NCI-H226 (cell line): ENCODE measurements at regions not wholly inside any gene's neighbourhood (a gene's known extent, or its start where the extent isn't known, plus 50 kb on each side); places are given as distances from the start of the nearest gene placed in this dataset.

Source experiments
- DNase-seq: peaks from one replicate; pipeline ENCODE4 v3.0.0-alpha.2; 2015

DNA sequence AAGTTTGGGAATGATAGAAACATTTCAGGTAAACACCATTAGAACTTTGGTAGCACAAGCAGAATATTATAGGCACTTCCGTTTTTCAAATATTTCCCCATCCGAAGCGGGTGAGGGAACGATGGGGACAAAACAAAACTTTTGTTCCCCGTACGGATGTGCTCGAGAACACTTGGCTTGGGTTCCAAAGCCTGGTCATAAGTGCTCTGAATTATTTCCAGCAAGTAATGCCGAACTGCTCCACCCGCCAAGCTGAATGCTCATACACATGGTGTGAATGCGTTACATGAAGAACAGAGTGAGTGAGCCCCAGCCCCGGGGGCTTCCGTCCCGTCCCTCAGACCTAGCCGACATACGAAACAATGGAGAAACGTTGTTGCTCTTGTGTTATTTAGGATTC lies 438.2 kb upstream of the ARRDC4 start:
- DNase-seq, result no peak

- DNase-seq, result no peak
Observed at GRCh38 chr15:97525809-97526208, 434.7 kb upstream of the ARRDC4 start.

- DNase-seq, result no peak
Observed at GRCh38 chr15:97528238-97528637, 432.3 kb upstream of the ARRDC4 start.

DNA sequence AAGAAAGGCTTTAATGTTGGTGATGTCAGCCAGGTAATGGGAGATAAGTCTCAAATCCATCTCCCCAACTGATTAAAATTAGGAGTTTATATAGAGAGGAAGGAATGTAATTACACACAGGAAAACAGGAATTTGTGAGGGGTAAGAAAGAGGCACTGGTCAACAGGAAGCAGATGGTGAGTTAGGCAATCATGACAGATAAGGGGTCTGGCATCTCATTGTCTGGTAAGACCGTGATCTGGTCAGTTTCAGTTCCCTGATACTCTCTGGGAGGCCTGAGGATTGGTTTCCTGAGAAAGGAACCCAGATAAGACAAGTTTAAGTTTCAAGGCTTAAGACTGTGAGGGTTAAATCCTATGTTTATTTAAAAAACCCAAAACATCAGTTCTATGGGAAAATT lies 414.7 kb upstream of the ARRDC4 start:
- DNase-seq, result no peak

DNA sequence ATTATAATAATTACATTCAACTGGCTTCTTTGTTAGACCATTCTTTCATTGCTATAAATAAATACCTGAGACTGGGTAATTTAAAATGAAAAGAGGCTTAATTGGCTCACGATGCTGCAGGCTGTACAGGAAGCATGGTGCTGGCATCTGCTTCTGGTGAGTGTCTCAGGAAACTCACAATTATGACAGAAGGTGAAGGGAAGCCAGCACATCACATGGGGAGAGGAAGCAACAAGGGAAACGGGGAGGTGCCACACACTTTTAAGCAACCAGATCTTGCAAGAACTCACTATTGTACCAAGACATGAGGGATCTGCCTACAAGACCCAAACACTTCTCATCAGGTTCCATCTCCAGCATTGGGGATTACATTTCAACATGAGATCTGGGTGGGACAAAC lies 413.1 kb upstream of the ARRDC4 start:
- no peak for DNase-seq

DNA sequence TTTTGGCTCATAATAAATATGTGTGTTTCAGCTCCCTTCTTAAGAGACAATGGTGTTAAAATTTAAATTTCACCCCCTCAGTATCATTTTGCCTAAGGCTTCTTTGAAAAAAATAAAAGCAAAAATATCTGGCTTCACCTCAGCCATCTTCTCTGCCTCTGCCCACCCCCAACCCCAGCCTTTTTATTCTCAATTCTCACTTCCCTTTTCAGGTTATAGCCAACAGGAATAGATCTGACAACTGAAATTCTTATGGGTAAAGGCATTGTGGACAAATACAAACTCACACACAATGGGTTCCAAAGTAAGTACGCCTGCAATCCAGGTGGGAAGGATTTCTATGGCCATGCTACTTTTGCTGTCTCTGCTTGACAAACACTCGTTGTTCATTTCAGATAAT lies 399.0 kb upstream of the ARRDC4 start:
- DNase-seq, result no peak

DNA sequence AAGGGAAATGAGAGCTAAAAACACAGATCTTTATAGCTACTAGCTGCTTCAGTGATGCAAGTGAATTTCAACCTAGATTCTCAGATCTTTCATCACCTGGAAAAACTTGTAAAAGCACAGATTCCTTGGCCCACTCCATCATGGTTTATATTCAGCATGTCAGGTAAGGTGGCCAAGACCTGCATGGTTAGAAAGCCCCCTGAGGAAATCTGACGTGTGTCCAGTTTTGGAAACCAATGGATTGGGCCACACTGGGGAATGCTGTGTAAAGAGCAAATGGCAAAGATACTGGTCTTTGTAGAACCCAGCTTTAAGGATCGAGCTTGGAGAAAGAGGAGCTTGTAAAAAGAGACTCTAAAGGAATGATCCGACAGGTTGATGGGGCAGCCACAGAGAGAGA lies 397.0 kb upstream of the ARRDC4 start:
- DNase-seq, result no peak

- DNase-seq, result no peak
Observed at GRCh38 chr15:97566961-97567360, 393.5 kb upstream of the ARRDC4 start.

DNA sequence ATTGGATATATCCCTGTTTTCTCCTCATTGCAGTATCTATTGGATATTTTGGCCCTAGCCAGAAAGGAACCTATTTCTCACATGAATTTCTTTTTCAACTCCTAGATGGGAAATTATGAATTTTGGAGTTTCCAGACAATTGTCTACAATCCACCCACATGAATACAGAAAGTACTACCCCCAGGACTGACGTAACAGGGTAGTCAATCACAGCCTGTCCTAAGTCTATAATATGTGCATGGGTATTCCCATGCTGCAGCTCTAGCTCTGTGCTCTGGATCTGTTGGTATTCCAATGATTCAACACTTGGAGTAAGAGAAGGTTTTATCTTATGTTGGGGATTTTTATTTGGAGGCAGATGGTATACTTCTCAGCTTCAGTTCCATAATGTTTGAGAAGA lies 393.1 kb upstream of the ARRDC4 start:
- no peak for DNase-seq

DNA sequence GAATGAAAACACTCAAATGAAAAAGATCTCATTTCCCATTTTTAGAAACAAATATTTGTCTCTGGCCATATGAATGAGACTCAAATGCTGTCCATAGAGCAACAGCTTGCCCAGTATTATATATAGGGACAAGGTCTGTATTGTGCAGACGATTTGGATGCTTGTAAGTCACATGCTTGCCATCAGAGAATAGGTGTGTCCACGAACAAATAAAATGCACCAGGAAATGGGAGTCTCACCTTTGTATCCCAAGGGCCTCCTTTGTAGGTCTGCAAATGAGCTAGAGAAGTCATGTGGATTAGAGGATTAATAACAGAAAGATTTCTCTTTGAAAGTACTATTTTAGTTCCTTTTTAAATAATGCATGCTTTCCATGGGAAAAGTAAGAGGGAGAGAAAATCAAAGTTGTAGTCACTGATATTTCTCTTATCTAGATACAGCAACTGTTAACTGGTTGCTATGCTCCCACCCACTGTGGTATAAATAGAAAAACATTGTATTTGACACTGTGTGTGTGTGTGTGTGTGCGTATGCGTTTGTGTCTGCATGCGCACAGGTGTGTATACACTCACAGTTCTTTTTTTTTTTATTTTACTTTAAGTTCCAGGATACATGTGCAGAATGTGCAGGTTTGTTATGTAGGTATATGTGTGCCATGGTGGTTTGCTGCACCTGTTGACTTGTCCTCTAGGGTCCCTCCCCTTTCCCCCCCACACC lies 383.4 kb upstream of the ARRDC4 start:
- DNase-seq, result no peak

GRCh38 chr15:97585408-97585807 lies 375.1 kb upstream of the ARRDC4 start:
- DNase-seq, result no peak

GRCh38 chr15:97592778-97593177 lies 367.7 kb upstream of the ARRDC4 start:
- DNase-seq, result no peak

DNA sequence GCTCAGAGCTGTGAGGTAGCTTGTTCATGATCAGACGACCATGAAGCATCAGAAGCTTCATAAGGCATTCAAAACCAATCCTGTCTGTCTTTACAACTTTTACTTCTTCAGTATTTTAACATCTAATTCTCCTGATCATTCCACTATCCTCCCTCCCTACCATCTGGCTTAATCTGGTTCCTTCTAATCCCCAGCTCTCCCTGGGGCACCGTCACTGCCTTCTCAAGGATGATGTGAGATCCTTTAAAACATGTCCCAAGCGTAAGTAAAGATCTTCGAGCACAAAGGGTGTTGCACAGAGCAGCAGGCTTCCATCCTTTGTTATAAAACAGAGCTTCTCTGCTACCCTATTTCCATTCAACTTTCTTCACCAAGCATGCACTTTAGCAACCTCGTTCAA lies 362.7 kb upstream of the ARRDC4 start:
- no peak for DNase-seq

DNA sequence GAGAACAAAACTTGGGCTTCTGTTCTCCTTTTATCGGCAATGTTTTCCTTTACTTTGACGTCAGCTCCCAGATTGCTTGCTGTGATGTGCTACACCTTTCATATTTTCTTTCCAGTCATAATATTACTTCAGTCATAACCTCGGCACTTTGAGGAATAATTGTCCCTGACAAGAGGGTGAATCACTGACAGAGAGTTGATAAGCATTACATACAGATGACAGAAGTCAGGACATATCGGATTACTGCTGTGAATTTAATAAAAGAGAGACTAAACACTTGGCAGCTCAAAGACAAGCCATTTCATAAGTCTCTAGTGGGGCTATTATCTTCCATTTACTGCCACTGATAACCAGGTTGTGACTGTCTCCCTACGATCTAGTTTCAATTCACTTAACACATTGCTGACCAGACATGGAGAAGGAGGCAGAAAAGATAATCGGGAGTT lies 362.1 kb upstream of the ARRDC4 start:
- no peak for DNase-seq

GRCh38 chr15:97600190-97600589 lies 360.3 kb upstream of the ARRDC4 start:
- no peak for DNase-seq

DNA sequence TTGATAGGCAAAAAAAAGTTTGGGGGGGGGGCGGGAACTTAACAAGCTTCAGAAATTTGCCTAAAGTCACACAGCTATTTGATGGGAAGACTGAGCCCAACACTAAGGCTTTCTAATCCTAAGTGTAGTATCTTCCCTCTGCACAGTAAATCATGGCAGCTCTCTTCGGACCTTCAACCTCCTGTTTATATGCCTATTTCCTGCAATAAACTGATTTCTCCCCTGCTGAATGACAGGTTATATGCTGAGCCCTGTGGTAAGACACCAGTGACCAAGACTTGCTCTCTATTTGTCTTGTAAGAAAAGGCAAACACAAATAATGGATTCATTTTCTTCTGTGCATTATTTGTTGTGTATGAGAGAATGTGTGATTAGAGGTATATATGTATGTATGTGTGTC lies 355.8 kb upstream of the ARRDC4 start:
- DNase-seq, result no peak

DNA sequence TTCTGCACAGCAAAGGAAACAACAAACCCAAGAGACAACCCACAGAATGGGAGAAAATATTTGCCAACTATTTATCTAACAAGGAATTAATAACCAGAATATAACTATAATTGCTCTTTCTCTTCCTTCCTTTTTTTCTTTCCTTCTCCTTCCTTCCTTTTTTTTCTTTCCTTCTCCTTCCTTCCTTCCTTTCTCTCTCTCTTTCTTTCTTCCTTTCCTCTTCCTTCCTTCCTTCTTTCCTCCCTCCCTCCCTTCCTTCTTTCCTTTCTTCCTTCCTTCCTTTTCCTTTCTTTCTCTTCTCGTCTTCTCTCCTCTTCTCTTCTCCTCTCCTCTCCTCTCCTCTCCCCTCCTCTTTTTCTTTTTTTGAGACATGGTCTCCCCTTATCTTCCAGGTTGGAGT lies 345.4 kb upstream of the ARRDC4 start:
- no peak for DNase-seq

DNA sequence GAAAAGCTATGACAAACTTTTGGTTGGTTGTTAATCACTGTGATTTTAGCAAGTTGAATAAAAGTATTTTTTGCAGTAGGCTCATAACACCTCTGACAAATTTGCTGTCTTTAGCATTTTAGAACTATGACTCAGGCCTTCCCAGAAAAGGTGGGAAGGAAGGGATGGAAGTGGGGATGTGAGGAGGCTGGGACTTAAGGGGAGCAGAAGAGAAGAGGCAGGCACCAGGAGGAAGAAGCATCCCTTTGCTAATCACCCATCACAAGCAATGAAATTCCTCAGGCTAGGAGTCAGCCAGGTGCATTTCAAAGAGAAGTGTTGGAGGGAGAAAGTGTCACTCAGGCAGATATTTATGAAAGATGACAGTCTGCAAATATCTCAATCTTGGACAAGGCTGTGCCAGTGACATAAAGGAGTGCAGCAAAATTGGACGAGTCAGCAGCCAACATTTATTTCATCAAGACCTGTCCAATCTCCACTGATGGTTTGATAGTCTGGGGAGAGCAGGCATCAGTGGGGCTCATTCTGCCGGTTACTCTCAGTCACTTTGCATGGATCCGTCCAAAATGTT lies 337.3 kb upstream of the ARRDC4 start:
- DNase-seq, result no peak

DNA sequence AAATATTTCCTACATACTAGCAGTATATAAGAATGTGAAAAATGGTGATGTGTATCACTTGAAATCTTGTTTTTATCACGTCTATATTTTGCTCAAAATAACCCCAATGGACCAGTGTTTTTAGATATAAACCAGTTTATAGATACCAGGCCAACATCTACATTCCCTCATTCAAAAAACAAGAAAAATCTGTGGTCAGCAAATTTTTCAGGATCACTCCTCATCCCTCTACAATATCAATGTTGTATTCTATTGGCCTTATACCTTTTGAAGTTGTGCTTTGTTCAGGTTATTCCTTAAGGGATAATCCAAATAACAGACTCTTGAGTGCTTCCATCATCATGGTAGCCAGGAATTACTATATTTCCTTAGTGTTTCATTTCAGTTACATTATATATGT lies 332.9 kb upstream of the ARRDC4 start:
- DNase-seq, result no peak

GRCh38 chr15:97645758-97646157 lies 314.7 kb upstream of the ARRDC4 start:
- DNase-seq, result no peak

DNA sequence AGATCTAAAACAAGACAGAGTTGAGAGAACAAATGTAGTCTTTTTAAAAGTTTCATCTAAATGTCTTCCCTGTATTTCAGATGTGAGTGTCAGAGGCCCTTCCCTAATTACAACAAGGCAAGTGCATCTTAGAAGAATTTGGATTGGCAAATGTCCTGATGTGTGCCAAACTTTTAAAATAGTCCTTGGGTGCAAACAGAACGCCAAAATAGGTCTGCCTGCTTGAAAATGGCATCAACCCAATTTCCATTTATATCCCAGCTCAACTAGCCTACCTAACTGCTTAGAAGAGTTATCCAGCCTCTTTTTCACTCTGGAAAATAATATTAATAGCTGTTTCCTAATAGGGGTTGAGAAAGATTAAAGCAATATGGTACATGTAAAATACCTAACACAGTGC lies 311.8 kb upstream of the ARRDC4 start:
- no peak for DNase-seq

DNA sequence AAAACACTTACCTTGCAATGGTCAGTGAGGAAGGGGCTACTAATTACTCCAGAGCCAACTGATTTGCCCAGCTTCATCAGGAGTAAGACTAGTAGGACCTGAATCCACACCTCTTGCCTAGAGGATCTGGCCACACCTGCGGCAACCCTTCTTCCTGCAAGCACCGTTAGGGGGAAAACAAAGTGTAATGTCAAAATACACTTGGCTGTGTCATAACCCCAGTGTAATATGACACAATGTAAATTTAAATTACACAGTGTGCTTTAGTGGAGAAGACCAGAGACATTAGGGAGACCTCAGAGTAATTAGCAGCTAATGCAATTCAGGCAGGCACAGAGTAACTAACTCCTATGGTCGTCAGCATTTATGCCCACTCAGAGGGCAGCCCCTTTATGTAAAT lies 308.5 kb upstream of the ARRDC4 start:
- DNase-seq, result no peak

DNA sequence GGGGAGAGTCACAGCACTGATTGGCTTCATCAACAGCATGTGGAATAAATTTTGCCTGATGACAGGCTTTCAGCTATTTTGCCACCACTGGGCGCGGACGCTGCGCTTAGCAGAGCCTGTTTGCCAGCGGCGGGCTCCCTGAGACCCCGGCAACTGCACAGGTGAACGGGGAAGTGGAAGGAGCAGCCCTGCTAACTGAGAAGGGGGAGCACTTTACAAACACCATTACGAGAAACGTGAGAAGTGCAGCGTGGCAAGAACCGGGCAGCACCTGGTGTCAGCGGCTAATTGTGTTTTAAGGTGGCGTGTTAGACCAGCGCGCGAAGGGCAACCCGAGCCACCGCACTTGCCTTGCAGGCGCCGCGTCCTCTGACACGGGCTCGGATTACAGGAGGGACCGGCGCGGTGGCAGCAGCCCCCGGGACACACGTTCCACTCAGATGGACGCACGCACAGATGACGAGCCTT lies 307.8 kb upstream of the ARRDC4 start:
- no peak for DNase-seq

- no peak for DNase-seq
Observed at GRCh38 chr15:97653896-97654295, 306.6 kb upstream of the ARRDC4 start.

DNA sequence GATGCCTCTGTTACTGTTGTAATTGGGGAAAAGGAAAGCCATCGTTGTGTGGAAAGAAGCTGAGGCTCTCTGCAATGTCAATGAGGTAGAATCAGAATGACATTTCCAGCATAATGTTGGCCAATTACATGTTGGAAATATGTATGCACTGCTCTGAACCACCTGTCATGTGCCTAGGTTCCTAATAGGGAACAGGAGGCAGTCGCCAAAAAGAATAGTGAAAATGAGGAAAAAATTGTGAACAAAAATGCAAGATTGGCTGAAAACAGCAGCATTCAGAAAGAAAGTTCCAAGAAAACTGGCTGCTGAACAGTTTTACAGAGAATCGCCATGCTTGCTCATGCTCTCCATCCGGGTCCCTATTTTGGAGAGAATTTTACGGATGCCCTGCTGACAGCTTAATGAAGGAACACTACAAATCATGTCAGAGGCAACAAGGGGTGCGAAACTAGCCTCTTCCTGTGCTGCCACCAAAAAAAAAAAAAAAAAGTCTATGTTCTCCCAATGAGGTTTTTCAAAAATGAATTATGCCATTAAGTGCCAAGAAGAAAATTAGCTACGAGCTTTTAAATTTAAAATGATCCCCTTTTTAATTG lies 305.9 kb upstream of the ARRDC4 start:
- no peak for DNase-seq
